Stimulated activated CD4-positive, alpha-beta T cell treated with anti-CD3 and anti-CD28 coated beads, Interleukin-12 subunit alpha, Interleukin-12 subunit beta, amount 100 ng/mL, for 48 hours (primary cell): ENCODE measurements at regions not wholly inside any gene's neighbourhood (a gene's known extent, or its start where the extent isn't known, plus 50 kb on each side); places are given as distances from the start of the nearest gene placed in this dataset.

Experiments
- DNase-seq, 3 donors: peaks; one replicate each; pipeline ENCODE4 v3.0.0-alpha.2; 2020; ENCODE audit warnings: low read depth in 2 of 3, low spot score in 1 of 3

GRCh38 chr4:34824515-34824914, 1419.8 kb downstream of the ARAP2 start:
- DNase-seq, result no peak

GRCh38 chr4:34826660-34827059, 1417.7 kb downstream of the ARAP2 start:
- DNase-seq, result no peak

- no peak for DNase-seq
These were observed 1398.4 kb downstream of the ARAP2 start for GRCh38 chr4:34845926-34846325.

DNA sequence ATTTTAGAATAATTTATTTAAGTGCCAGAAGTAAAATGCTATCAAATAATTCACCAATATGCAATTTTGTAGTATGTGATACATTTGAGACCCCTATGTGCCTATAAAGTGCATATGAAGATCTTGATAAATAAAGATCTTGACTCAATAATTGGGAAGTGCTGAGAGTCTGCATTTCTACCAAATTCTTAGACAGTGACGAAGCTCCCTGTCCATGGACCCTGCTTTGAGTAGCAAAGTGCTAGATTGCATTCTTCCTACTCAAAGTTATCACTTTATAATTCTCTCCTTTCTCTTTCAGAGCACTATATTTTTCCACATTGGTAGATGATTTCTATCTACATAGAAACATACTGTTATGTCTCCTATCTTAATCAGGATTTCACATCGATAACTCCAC, 1393.9 kb downstream of the ARAP2 start:
- no peak for DNase-seq

DNA sequence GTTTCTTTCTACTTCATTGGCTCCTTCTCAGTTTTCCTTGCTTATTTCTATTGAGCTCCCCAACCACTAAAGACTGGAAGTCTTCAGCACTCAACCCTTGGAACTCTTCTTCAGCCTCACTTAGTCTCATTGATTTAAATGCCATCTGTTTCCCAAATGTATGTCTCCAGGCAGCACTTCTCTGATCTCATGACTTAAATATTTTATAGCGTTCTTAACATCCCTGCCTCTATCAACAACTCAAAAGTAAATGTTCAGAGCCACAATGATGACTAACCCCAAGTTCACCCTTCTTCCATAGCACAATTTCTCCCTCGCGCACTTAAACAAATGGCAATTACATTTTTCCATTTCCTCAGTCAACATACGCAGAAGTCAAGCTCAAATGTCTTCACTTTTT, 1393.3 kb downstream of the ARAP2 start:
- no peak for DNase-seq

DNA sequence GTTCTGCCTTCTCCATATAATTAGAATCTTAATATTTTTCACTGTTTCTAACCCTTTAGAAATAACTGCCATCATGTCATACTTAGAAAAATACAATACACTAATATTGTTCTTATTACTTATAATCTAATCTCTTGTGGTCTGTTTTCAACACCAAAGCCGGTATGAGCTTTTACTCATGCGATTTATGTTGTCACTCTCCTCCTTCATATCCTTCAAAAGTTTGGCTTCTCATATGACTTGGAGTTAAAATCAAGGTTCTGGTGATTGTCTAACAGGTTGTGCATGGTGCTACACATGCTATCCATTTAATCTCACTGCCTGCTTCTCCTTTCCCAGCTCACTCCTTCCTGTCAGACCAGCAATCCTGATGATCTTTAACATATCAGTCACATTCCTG, 1392.9 kb downstream of the ARAP2 start:
- DNase-seq, result no peak

DNA sequence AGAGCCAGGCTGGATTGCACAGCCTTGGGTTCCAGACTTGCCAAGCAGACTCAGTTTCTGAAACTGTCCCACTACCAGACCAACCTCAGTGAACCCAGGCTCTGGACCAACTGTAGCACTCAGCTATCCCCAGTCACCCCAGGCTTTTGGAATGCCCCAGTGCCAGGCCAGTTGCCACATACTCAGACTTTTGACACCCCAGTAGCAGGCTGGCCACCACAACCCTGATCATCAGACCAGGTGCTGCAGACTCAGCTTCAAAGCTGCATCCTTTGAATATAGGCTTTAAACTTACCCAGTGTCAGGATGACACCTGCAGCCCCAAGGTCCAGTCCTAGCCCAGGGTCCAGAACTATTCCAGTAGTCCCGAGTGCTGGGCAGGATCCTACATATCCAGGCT, 1389.9 kb downstream of the ARAP2 start:
- no peak for DNase-seq

DNA sequence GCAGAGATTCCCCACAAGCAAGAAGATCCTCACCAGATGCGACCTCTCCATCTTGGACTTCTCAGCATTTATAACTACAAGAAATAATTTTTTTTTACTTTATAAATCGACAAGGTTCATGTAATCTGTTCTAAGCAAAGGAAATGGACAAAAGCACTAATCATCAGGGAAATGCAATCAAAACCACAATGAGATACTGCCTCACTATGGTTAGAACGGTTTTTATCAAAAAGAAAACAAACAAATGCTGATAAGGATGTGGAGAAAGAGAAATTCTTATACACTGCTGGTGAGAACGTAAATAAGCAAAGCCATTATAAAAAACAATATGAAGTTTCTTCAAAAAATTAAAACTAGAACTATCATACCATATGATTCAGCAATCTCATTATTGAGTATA, 1382.6 kb downstream of the ARAP2 start:
- no peak for DNase-seq

- DNase-seq, result no peak
These were observed 1365.4 kb downstream of the ARAP2 start for GRCh38 chr4:34878961-34879360.

DNA sequence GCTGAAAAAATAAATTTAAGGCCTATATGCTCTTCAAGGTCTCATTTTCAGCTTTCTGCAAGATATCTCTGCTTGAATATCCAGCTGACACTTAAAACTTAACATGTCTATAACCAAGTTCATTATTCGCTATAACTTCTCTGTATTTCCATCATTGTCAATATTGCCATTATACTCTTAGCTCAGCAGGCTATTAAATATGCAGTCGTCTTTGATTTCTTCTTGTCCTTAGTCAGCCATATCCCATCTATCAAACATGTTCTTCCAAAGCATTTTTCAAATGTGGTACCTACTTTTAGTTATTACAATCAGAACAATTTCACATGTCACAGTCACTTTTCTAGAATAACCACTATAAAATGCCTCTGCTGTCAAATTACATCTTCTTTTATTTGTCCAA, 1364.1 kb downstream of the ARAP2 start:
- DNase-seq, result no peak

- DNase-seq, result no peak
These were observed 1352.4 kb downstream of the ARAP2 start for GRCh38 chr4:34891892-34892291.

DNA sequence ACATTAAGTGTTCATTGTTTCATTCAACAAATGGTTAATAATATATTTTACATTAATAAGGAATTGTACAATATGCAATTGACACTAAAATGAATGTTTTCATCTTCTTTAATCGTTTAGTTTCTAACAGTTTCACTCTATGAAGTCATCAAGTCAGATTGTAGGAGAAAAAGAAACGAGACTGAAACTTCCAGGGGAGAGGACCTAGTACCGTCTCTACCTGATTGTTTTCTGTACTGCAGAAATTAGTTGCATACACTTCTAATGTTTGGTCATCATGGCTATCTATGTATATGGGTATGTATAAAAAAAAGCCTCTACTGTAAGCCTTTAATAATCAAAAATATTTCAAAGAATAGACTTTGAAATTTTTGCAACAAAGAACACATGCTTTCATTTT, 1350.9 kb downstream of the ARAP2 start:
- DNase-seq, result no peak

DNA sequence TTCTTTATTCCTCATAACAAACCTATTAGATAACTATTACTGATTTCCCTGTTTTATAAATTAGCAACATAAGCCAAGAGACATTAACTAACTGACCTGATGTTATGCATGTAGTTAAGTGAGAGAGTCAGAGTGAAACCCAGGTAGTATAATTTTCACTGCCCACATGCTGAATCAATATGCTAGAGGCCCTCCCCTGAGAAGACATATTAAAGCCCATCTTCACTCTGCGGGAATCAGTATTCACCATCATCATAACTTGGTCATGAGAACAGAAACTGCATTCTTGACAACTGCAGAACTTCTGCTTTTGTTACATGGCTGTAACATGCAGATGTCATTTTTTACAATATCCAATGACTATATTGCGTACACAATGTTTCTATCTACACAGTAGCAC, 1324.3 kb downstream of the ARAP2 start:
- DNase-seq, result no peak

- DNase-seq, result no peak
These were observed 1322.9 kb downstream of the ARAP2 start for GRCh38 chr4:34921391-34921790.

GRCh38 chr4:34922325-34922724, 1322.0 kb downstream of the ARAP2 start:
- DNase-seq, result no peak

DNA sequence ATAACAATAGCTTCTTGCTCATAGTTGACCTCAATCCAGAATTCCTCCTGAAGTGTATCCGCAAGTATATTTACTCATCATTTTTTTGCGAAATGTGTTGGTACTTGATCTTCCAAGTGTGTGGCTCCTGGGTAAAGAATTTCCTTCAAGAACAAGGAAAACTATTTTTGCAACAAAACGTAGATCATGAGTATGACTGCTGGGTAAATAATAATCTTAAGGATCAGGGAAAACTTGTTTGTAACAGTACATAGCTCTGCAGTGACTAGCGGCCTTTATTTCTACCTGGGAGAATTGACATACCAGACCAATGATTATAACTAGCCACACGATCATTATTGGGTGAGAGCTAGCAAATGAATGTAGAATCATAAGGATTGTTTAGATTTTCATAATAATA, 1311.7 kb downstream of the ARAP2 start:
- DNase-seq, result no peak

DNA sequence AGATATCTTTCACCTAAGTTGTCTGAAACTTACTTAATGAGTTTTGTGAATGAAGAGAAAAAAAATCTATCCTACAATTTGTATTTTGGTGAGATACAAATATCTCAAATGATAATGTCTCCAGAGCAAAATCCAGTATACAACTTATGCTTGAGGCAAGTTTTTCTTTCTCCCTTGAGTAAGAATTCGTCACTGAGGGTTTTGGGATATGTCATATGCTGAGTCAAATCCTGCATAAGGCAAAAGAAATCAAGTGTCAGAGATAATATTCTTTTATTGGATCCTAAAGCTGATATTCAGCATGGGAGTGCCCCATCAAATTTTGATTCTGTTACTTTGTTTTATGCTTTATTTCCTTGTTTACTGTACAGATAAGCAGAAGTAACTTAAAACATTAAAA, 1308.6 kb downstream of the ARAP2 start:
- DNase-seq, result no peak

DNA sequence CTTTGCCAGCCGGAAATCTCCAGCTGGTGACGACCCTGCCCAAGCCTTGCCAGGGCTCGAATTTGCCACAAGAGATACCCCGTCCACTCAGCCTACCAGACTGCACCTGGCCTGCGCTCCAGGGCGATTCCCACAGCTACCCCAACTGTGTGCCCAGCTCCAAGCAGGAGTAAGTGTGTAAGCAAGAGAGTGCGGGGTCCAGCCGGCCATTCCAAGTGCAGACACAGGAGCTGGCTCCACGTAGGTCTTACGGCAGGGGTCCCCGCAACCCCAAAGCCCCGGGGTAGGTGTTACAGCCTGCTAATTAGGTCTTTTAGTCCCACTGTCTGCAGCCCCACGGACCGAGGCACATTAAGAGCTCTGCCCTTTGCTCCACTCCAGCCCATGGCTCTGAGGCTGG, 1305.2 kb downstream of the ARAP2 start:
- DNase-seq, result no peak

GRCh38 chr4:34943741-34944386, 1300.5 kb downstream of the ARAP2 start:
- no peak for DNase-seq

GRCh38 chr4:34950926-34951325, 1293.4 kb downstream of the ARAP2 start:
- no peak for DNase-seq

GRCh38 chr4:34953145-34953799, 1291.0 kb downstream of the ARAP2 start:
- no peak for DNase-seq

DNA sequence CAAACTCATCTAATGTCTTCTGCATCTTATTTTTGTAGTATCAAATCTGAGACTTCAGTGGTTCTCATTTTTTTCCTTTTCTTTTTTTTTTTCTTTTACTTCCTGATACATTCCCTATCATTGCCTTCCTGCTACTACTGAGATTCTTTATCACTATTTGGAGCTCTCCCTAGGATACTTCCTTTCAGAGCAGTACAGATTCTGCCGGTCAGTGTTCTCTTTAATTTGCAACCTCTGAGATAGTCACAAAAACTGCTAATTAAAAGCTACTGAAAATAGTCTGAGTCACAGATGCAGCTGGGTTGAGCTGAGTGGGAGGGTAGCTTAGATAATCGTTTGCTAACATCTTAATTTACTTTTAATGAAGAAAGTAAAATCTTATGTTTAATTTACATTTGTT, 1279.7 kb downstream of the ARAP2 start:
- no peak for DNase-seq

GRCh38 chr4:34972189-34972588, 1272.1 kb downstream of the ARAP2 start:
- DNase-seq, result no peak
